ENCODE measurements at regions not wholly inside any gene's neighbourhood (a gene's known extent, or its start where the extent isn't known, plus 50 kb on each side); places are given as distances from the start of the nearest gene placed in this dataset.

- H3K9me3 Mint-ChIP-seq = no peaks in the 10 kb centered on the region
- Histone ChIP-seq H3K27me3 (no peaks in the 10 kb centered on the region), H3F3A (ENCODE audit: low read depth) (no peaks in the 10 kb centered on the region), H4K20me1 (ENCODE audit: low read depth) (no peaks in the 10 kb centered on the region), H3K4me3 (no peak overlapping the region), H3K9me3 (ENCODE audit: low read depth) (no peaks in the 10 kb centered on the region), H3K79me2 (ENCODE audit: low read depth) (no peaks in the 10 kb centered on the region), H3K4me1 (no peaks in the 10 kb centered on the region), H3K9ac (no peak overlapping the region), H3K36me3 (no peaks in the 10 kb centered on the region), H3K4me2 (no peak overlapping the region), H3K27ac (no peak overlapping the region), H2AFZ (replicated peaks) (no peak overlapping the region)
- no peak overlapping the region for H3K27ac Mint-ChIP-seq
- TF ChIP-seq, protein P1, sequence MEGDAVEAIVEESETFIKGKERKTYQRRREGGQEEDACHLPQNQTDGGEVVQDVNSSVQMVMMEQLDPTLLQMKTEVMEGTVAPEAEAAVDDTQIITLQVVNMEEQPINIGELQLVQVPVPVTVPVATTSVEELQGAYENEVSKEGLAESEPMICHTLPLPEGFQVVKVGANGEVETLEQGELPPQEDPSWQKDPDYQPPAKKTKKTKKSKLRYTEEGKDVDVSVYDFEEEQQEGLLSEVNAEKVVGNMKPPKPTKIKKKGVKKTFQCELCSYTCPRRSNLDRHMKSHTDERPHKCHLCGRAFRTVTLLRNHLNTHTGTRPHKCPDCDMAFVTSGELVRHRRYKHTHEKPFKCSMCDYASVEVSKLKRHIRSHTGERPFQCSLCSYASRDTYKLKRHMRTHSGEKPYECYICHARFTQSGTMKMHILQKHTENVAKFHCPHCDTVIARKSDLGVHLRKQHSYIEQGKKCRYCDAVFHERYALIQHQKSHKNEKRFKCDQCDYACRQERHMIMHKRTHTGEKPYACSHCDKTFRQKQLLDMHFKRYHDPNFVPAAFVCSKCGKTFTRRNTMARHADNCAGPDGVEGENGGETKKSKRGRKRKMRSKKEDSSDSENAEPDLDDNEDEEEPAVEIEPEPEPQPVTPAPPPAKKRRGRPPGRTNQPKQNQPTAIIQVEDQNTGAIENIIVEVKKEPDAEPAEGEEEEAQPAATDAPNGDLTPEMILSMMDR (IDR thresholded peaks at IDR 0.05) = no peak
- no peak for TF ChIP-seq EZH2phosphoT487 (IDR thresholded peaks at IDR 0.05)
- no peak for TF ChIP-seq EZH2 (IDR thresholded peaks at IDR 0.05)
- DNase-seq (ENCODE audit: low spot score) = no peak
- no peaks in the 10 kb centered on the region for H3K36me3 Mint-ChIP-seq
- H3K4me1 Mint-ChIP-seq = peaks cover 26% of the 10 kb centered on the region
- H3K4me3 Mint-ChIP-seq = no peak overlapping the region
- peaks cover 10% of the 10 kb centered on the region for H3K27me3 Mint-ChIP-seq (ENCODE audit: insufficient read depth, low read depth)
These were observed 561.2 kb upstream of the MKI67 start for GRCh38 chr10:128687408-128687807.

- Mint-ChIP-seq H3K4me3 (no peak overlapping the region), H3K4me1 (peaks cover 24% of the 10 kb centered on the region), H3K36me3 (no peaks in the 10 kb centered on the region), H3K27ac (no peak overlapping the region), H3K9me3 (no peaks in the 10 kb centered on the region), H3K27me3 (ENCODE audit: insufficient read depth, low read depth) (peaks cover 10% of the 10 kb centered on the region)
- H3F3A ChIP-seq (ENCODE audit: low read depth) = no peaks in the 10 kb centered on the region
- no peaks in the 10 kb centered on the region for H3K36me3 ChIP-seq
- TF ChIP-seq EZH2phosphoT487 (IDR thresholded peaks at IDR 0.05) (no peak), EZH2 (IDR thresholded peaks at IDR 0.05) (no peak)
- TF ChIP-seq, protein P1 (IDR thresholded peaks at IDR 0.05) = no peak
- no peaks in the 10 kb centered on the region for H4K20me1 ChIP-seq (ENCODE audit: low read depth)
- H3K4me3 ChIP-seq = no peak overlapping the region
- H3K27ac ChIP-seq = no peak overlapping the region
- H3K4me2 ChIP-seq = no peak overlapping the region
- no peaks in the 10 kb centered on the region for H3K9me3 ChIP-seq (ENCODE audit: low read depth)
- no peak overlapping the region for H3K9ac ChIP-seq
- no peaks in the 10 kb centered on the region for H3K27me3 ChIP-seq
- no peak overlapping the region for H2AFZ ChIP-seq (replicated peaks)
- no peaks in the 10 kb centered on the region for H3K79me2 ChIP-seq (ENCODE audit: low read depth)
- no peaks in the 10 kb centered on the region for H3K4me1 ChIP-seq
- DNase-seq (ENCODE audit: low spot score) = no peak
These were observed 561.8 kb upstream of the MKI67 start for GRCh38 chr10:128687927-128688549.

DNA sequence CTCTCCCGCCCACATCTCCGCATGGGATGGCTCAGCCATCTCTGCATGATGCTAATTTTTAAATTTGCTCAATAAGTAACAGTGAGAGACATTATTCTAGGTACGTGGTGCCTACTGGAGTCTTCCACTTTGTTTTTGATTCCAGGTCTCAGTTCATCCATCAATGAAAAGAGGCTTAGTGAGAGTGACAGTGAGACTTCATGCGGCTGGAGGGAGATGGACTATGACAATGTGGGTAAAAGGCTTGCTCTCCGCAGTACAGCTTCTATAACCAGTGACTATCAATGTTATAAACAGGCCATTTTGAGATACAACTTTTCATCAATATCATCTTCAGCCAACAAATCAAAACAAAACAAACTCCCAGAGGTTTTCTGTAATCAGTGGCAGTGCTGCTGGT is 563.4 kb upstream of the MKI67 start:
- H3K79me2 ChIP-seq (ENCODE audit: low read depth) = no peaks in the 10 kb centered on the region
- H3K4me3 Mint-ChIP-seq = no peak overlapping the region
- DNase-seq (ENCODE audit: low spot score) = no peak
- no peak overlapping the region for H3K9ac ChIP-seq
- H3K27me3 ChIP-seq = no peaks in the 10 kb centered on the region
- H3K9me3 Mint-ChIP-seq = no peaks in the 10 kb centered on the region
- H3K27me3 Mint-ChIP-seq (ENCODE audit: insufficient read depth, low read depth) = peaks cover 8% of the 10 kb centered on the region
- H3K4me1 ChIP-seq = peaks cover 8% of the 10 kb centered on the region
- TF ChIP-seq EZH2 (IDR thresholded peaks at IDR 0.05) (no peak), EZH2phosphoT487 (IDR thresholded peaks at IDR 0.05) (no peak)
- TF ChIP-seq, protein P1 (IDR thresholded peaks at IDR 0.05) = no peak
- no peak overlapping the region for H2AFZ ChIP-seq (replicated peaks)
- no peak overlapping the region for H3K4me3 ChIP-seq
- H3K27ac ChIP-seq = no peak overlapping the region
- H3K36me3 Mint-ChIP-seq = no peaks in the 10 kb centered on the region
- H3K36me3 ChIP-seq = no peaks in the 10 kb centered on the region
- H3K27ac Mint-ChIP-seq = no peak overlapping the region
- H4K20me1 ChIP-seq (ENCODE audit: low read depth) = no peaks in the 10 kb centered on the region
- no peaks in the 10 kb centered on the region for H3F3A ChIP-seq (ENCODE audit: low read depth)
- peaks cover 31% of the 10 kb centered on the region for H3K4me1 Mint-ChIP-seq
- no peaks in the 10 kb centered on the region for H3K9me3 ChIP-seq (ENCODE audit: low read depth)
- H3K4me2 ChIP-seq = no peak overlapping the region
